Fibroblast of skin of right biceps (primary cell): ENCODE measurements at regions not wholly inside any gene's neighbourhood (a gene's known extent, or its start where the extent isn't known, plus 50 kb on each side); places are given as distances from the start of the nearest gene placed in this dataset.
"Not testable (repeated sequence)": the region's sequence is repeated elsewhere in the genome, so short reads cannot be mapped to it uniquely, and the experiment has no call there.

Experiments
- DNase-seq: peaks from one replicate; pipeline ENCODE4 v3.0.0-alpha.2; 2013

DNA sequence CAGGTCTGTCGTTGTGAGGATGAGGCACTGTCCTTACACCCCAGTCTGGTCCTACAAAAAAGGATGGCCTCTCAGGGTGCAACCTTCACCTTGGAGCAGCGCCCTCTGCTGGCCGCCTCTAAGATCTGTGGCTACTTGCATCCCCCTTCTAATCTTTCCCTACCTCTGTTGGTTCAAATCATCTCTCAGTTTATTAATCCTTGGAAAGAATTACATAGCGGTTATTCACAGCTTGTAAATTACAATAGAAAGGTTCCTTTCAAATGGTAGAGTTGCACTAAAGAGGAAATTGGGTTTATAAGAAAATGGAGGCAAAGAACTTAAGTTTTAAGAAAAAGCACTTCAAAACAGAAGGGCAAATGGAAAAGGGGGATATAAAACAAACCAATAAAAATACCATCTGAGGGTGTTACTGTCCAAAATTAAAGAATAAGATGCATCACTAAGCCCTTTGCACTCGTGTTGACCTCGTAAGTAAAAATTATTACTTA, 102.0 kb upstream of the PLEKHM1 start:
- DNase-seq = not testable (repeated sequence)

DNA sequence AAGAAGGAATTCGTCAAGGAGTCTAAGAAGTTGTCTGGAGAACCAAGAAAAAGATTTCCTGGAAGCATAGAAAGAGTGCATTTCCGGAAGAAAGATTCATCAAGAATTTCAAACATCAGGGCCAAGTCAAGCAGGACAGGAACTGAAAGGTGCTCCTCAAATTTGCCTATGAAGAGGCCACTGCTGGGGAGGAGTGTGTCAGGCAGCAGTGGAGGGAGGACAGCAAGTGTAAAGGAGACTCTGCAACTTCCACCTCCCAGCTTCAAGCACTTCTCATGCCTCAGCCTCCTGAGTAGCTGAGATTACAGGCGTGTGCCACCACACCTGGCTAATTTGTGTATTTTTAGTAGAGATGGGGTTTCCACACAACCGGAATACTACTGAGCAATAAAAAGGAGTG, 105.8 kb upstream of the PLEKHM1 start:
- DNase-seq = not testable (repeated sequence)

DNA sequence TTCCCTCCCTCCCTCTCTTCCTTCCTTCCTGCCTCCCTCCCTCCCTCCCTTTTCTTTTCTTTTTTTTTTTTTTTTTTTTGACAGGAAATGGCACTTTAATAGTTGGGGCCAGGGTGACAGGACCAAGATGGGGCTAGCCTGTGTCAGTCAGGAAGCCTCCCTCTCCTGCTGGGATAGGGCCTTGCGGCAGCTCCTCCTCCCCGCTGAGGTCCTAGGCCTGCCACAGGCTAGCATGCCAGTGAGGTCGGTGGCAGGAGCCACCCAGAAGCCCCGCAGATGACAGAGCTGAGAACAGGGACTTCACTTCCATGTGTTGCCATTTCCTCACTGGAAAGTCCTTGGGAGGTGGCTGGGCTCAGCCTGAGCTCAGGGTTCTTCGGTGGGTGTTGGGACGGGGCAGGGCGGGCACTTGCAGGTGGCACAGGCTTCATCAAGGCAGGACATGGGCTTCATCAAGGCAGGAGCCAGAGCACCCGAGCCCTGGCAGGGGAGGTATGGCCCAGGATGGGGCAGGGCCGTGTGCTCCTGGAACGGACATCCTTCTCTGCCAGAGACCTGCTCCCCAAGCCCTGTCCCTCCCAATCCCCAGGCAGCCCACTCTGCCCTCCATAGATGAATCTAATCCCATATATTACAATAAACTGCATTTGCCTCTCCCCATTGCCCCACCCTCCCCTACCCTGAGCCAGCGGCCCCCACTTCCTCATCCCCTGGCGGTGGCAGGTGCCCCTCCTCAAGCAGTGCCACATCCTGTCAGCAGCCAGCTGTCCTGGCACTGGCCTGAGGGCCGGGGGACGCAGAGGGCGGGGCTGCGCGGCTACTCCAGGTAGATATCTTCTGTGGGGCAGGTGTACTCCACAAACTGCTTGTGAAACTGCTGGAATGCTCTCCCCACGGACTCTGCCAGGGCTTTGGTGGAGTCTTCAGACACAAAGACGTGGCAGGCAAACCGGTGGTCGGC, 109.8 kb upstream of the PLEKHM1 start:
- DNase-seq = not testable (repeated sequence)

DNA sequence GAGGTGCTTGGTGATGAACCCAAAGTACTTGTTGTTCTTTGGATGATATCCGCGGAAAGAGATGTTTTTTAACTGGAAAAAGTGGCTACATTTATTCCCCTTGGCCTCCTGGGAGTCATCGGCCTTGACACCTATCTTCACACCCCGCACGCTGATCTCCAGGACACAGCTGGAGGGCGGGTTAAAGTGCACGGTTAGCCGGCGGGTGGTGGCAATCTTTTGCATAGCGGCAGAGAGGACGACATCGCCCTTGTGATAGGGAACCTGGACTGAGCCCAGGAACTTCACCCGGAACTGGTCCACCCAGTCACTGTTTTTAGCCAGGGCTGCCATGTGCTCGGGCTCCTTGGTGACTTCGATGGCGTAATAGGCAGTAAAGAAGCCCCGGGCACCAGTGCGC, 110.5 kb upstream of the PLEKHM1 start:
- DNase-seq = not testable (repeated sequence)

DNA sequence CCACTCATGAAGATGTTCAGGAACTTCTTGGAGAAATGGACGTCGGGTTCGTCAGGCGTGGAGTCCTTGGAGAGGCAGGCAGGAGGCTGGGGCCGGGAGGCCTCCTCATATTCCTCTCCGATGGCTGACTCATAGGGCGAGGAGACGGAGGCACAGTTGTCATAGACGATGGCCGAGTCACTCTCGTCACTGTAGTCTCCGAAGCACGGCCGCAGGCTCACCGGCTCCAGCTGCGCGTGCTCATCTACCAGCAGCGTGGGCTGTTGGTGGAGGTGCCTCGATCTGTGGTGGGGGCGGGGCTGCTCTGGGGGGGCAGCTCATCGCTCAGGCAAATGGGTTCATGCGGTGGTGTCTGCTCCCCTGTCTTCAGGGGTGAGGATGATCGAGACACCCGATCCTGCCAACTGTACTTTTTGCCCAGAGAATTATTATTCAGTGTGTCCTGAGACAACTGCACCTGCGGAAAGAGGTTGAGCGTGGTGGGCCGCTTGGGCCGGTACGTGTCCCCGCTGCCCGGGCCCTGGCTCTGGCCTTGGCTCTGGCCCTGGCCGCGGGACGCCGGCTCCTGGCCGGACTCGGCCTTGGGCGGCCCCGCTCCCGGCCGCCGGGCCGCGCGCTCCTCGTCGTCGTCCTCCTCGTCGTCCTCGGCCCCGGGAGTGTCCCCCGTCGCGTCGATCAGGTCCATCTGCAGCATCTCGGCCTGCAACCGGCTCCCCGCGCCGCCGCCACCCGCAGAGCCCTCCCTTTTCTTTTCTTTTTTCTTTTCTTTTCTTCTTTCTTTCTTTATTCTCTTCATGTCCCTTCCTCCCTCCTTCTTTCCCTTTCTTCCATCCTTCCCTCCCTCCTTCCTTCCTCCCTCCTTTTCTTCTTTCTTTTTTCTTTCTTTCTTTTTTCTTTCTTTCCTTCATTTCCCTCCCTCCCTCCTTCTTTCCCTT, 111.4 kb upstream of the PLEKHM1 start:
- DNase-seq = not testable (repeated sequence)

DNA sequence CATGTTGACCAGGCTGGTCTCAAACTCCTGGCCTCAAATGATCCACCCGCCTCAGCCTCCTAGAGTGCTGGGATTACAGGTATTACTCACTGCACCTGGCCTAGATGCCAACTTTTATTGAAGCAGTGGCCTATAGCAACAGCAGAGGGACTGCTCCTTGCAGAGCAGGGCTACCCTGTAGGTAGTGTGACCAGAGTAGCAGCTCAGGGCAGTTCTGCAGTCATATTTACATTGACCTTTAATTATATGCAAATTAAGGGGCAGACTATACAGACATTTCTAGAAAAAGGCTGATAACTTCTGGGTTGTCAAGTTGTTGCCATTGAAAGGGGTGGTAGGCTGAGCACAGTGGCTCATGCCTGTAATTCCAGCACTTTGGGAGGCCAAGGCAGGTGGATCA, 115.2 kb upstream of the PLEKHM1 start:
- DNase-seq = not testable (repeated sequence)

DNA sequence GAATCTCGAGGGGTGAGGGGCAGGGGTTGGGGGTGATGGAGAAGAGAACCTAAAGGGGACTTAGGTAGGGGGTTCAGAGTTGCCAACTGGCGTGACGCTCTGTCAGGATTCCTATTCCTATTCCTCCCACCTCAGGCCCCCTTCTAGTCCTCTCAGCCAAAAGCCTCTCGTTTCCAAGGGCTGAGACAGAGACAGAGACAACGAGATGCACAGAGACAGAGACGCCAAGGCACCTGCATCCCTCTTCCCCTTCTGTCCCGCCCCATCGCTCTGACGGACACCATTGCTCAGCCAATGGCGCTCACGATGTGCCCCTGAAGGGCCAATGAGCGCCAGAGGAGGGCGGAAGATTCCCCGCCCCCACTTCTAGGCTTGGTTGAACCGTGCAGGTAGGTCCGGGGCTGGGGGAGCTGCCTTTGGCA, 129.5 kb upstream of the PLEKHM1 start:
- not testable (repeated sequence) for DNase-seq

DNA sequence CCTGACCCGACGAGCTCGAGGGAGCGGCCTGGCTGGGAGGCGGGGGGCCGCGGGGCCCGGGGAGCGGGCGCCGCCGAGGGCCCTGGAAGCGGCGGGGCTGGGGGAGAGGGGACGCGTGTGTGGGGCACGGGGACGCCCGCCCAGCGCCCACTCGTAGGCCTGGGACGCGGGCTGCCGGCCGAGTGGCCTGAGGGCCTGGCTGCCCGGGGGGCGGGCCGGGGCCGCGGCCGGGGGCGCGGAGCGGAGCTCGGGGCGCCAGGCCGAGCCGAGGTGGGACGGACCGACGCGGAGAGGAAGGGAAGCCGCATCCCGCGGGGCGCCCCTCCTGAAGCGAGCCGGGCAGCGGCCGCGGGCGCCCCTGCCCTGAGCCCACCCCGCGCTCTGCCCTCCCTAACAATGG, 129.9 kb upstream of the PLEKHM1 start:
- DNase-seq = not testable (repeated sequence)

DNA sequence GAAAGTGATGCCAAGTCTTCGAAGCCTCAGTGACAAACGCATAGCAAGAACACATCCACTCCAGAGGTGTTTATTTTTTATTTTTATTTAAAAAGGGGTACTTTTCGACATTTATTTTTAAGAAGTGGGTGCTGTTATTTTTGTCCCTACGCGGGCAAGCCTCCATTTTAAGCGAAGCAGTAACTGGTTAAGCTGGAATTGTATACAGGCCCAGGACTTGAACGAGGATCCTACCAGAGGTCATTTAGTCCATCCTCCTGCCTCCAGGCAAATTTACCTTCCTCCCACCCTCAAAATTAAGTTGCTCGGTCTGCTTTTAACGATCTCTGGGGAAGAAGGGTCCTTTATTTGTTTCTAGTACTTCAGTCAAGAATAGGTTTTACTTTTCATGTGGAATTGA, 130.6 kb upstream of the PLEKHM1 start:
- DNase-seq = not testable (repeated sequence)

DNA sequence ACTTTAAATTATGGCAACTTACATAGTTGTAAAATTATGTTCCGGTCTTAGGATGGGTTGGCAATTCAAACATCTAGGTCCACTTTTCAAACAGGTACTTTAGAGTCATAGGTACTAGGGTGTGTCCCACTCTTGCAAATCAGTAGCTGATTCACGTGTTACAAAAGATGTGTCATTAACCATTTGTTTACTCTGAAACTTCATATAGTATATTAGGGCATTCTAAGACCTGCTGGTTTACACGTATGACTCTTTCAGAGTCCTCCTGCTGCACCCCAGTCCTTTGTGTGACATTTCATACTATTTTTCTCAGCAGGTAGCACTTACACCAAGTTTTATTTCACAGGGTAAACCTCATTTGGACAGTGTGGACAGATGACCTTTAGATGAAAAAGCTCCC, 131.8 kb upstream of the PLEKHM1 start:
- not testable (repeated sequence) for DNase-seq

DNA sequence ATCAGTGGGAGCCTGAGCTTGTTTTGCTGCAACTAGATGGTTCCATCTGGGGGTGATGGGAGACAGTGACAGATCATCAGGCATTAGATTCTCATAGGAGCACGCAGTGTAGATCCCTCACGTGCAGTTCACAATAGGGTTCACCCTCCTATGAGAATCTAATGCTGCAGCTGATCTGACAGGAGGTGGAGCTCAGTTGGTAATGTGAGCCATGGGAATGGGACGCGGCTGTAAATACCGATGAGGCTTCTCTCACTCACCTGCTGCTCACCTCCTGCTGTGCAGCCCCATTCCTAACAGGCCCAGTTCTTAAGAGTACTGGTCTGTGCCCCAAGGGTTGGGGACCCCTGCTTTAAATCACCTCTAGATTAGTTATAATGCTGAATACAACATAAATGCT, 137.5 kb upstream of the PLEKHM1 start:
- no peak for DNase-seq

DNA sequence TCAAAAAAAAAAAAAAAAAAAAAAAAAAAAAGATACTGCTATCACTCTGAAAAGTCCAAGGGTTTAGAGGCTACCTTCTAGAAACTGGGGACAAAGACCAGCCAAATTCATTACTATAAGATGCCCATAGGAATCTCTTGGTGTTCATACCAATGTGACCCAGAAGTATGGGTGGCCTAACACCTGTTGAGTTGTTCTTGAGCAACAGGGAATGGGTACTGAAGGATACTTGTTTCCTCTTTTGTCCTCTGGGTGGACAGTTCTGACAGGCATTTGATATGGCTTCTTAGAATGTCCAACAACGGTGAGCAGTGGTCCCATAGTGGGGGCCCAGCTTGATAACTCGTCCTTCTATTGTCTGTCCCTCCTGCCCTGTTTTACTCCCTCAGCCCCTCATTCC, 141.4 kb upstream of the PLEKHM1 start:
- DNase-seq = no peak

DNA sequence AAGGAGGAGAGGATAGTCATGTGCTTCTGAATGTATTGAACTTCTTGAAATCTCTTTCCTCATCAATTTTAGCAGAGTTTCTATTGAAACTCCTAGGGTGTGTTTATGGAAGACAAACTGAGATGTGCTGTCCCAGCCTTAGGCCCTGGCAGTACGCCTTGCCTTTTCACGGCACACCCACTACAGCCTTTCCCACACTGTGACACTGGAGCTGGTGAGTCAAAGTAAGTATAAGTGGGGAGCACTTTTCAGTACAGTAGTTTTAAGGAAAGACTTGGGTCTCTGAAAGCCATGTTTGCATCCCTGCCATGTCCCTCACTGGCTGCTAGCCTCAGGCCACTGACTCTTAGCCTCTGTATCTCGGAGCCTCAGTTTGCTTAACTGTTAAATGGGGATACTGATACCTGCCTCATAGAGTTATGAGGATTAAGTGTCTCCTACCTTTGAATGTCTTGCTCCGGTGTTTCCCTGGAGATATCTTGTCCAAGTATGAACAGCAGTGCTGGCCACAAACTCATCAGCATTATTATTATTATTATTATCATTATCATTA, 144.7 kb upstream of the CRHR1 start:
- no peak for DNase-seq

DNA sequence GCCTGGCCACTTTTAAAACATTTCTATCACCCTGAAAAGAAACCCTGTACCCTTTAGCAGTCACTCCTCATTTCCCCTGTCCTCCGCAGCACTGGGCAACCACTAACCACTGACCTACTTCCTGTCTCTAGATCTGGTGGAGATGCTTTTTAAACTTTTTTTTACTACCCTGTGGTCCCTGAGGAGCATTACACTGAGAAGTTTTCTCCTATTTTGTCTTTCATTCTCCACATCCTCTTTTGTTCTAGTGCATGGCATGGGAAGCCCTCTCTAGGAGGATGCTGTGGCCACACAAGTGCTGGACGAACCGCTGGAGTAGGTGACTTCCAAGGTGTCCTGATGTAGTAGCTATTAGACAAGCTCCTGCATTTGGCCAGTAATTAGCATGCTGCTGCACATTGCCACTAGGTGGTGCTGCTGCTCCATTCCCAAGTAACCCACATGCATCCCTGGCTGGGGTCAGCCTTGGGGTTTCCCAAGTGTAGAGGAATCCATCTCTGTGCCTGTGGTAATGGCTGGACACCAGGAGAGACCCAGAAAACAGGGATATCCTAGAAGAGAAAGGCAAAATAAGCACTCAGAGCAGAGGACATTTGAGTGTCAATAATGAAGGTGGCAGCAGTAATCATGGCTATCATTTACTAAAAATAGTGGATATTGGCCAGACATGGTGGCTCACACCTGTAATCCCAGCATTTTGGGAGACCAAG, 143.8 kb upstream of the CRHR1 start:
- DNase-seq = peak; percentile 67

DNA sequence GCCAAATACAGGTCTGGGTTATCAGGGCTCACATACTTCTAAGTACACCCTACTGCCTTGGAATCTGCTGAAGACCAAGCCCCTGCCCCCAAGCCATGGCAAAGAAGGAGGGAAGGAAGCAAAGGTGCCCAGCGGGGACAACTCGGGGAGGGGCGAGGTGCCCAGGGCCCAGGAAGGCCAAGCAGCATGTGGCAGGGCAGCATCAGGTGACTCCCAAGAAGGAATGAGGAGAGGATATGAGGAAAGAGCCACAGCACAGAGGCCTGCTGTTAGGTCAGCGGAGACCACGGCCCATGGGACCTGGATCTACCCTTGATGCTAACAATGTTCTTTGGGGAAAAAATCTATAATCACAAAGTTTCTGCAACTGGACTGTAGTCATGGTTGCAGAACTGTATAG, 142.6 kb upstream of the CRHR1 start:
- DNase-seq = no peak

DNA sequence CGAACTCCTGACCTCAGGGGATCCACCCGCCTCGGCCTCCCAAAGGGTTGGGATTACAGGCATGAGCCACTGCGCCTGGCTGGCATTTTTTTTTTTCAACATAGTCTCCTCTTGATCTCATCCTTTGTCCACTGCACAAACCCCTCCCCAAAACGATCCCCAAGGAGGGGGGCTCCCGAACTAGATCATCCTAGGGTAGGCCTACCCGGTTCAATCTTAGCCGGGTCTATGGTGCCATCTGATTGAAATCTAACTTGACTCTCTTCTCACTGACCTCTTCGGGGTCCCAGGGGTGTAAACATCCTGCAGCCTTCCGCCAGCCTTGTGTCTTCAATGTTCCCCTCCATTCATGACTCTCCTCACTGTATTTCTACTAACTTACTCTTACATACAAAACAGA, 140.5 kb upstream of the CRHR1 start:
- no peak for DNase-seq

DNA sequence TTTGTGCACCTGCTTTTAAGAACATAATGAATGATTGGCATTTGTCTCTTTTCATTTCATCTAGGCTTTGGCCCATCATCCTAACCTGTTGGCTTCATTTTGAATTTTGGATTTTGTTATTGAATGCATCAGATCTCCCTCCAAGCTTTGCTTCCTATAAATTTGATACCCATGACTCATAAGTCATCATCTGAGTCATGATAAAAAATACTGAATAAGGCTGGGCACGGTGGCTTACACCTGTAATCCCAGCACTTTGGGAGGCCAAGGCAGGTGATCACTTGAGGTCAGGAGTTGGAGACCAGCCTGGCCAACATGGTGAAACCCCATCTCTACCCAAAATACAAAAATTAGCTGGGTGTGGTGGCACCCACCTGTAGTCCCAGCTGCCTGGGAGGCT, 139.5 kb upstream of the CRHR1 start:
- DNase-seq = not testable (repeated sequence)

DNA sequence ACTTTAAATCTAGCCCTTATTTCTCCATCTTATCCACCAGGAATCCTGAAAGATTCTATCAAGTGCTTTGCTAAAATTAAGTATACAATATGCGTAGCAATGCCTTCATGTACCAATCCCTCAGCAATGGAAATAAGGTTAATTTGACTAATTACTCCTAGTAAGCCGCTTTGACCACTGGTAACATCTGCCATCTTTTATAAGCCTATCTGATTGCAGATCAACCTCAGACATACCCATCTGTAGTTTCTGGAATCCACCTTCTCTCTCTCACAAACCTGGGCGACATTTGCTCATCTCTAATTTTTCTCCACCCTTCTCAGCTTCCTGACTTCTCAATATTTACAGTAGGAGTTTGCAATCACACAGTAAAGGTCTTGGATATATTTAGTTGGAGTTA, 138.8 kb upstream of the CRHR1 start:
- DNase-seq = no peak

DNA sequence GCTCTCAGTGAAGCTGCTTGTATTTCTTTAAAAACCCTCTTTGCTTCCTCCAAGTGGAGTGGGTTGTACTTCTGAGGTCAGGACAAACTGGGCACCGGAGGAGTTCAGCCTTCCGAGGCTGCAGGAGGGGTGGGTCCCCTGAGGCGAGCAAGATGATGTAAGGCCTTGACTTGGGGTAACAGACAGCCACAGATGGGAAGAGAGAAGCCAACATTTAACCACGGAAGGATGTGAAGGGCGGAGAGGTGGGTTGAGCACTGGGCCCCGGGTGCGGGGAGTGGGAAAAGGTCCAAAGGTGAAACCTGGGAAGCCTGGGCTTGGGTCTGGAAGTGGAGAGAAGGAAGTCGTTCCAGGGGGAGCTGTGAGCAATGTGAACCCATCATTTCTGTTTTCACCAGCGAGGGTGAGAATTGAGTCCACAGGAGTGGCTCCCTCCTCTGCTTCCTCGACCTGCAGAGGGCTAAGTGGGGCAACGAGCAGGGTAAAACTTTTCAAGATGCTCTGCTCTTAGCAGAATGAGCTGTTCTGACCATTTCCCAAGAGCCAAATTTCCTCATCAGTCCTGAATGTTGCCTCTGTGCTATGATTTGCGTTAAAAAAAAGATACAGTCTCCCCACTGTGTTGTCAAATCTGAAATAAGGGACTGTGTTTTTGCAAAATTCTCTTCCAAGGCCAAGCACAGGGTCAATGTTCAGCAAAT, 137.7 kb upstream of the CRHR1 start:
- DNase-seq = no peak

DNA sequence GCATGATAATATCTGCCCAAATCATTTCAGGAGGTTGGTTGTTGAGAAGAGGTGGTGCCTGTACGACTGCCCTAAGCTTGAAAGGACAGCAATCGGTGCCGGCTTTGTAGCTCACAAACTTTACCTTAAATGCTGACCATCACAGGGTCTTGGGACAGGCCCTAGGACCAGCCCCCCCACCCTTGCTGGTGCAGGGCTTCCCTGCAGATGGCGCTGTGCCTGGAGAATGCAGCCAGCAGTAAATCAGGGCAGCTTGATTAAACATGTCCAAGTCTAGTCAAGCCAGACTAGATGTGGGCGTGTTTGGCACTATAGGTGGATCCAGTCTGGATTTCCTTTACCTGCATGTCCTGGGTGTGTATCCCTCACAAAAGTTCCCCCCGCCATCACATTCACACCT, 135.5 kb upstream of the CRHR1 start:
- DNase-seq = no peak

DNA sequence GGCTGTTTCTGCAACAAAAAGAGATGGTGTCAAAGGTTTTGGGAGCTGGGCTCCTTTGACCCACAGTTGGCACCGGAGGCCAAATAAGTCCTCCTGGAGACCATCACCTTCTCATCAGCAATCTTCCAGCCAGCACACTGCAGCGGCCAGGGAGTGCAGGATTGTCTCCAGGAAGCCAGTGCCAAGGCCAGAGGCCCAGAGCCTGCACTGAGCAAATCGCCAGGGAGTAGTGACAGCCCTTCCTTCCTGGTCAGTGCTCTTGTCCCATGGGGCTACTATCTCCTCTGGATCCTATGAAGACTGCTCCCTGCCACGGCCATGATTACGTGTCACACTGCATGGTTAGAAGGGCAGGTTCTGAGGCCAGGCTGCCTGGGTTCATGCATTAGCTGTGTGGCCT, 134.3 kb upstream of the CRHR1 start:
- DNase-seq = no peak

DNA sequence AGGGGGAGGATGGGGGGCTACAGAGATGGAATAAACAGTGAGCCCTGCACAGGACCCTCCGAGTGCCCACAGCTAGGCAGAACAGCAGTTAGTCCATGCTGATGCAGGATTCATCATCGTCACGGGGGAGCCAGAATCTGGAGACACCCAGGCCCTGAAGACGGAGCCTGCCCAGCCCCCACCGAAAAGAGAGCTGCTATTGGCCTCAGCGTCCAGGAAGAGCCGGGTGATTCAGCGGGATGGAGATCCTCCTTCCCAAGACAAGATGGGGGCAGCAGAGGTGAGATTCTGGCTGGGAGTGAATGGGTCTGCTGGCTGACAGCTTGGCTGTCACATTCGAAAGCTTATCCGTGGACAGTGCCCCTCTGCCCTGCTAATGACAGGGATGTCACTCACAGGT, 133.6 kb upstream of the CRHR1 start:
- DNase-seq = peak; percentile 17
